Adrenal gland (tissue), 9 donors: ENCODE measurements at regions not wholly inside any gene's neighbourhood (a gene's known extent, or its start where the extent isn't known, plus 50 kb on each side); places are given as distances from the start of the nearest gene placed in this dataset.
"Not testable (repeated sequence)": the region's sequence is repeated elsewhere in the genome, so short reads cannot be mapped to it uniquely, and the experiment has no call there.

Experiments used
- DNase-seq, 7 donors: peaks; one replicate each; pipeline ENCODE4 v3.0.0-alpha.2; 2019 to 2020
- H3K27ac ChIP-seq, 5 donors: fragments of 200-600 bp; sonication (generic) in 4 of 5; 1 replicate in 3 of 5; 2 replicates in 2 of 5; pipeline versions ENCODE4 v1.5.1 to v1.8.0; 2016 to 2020; ENCODE audit warnings: mild to moderate bottlenecking in 1 of 5
- H3K27me3 ChIP-seq: fragments of 200-600 bp; 2 replicates; pipeline ENCODE4 v1.8.0; 2021
- H3K36me3 ChIP-seq, 2 donors: fragments of 200-600 bp; replicated peaks in 1 of 2; 1 replicate in 1 of 2; 2 replicates in 1 of 2; pipeline versions ENCODE4 v1.5.1 to v1.8.0; 2018 to 2022
- H3K4me1 ChIP-seq, 2 donors: fragments of 200-600 bp; replicated peaks in 1 of 2; 1 replicate in 1 of 2; 2 replicates in 1 of 2; pipeline versions ENCODE4 v1.5.1 to v1.8.0; 2018 to 2021
- H3K4me3 ChIP-seq, 4 donors: fragments of 200-600 bp; sonication (generic) in 3 of 4; one replicate each; pipeline ENCODE4 v1.5.1; 2016 to 2018
- H3K9me3 ChIP-seq, 3 donors: fragments of 200-600 bp; sonication (generic) in 1 of 3; replicated peaks in 1 of 3; 1 replicate in 2 of 3; 2 replicates in 1 of 3; pipeline versions ENCODE4 v1.5.1 to v1.8.0; 2016 to 2021
- CTCF ChIP-seq, 6 experiments: fragments of 450-650 bp in 4 of 6; fragments of 200-600 bp in 2 of 6; sonication (generic) in 1 of 6; IDR thresholded peaks; 1 replicate in 5 of 6; 2 replicates in 1 of 6; pipeline versions ENCODE4 v1.5.1 to v1.8.0; 2016 to 2021; ENCODE audit warnings: antibody characterized with exemption in 6 of 6, mild to moderate bottlenecking in 2 of 6, moderate library complexity in 1 of 6
- POLR2A ChIP-seq, 2 donors: fragments of 450-650 bp; IDR thresholded peaks; one replicate each; pipeline ENCODE4 v1.6.1; 2017; ENCODE audit warnings: antibody characterized with exemption in 2 of 2, mild to moderate bottlenecking in 2 of 2, moderate library complexity in 1 of 2
- WGBS, 4 donors: extraction: QIAGEN DNeasy Blood & Tissue Kit in 2 of 4; methylation state at CpG; one replicate each; pipeline versions ENCODE4 v1.1.5 to v1.1.7; 2013 to 2017; 5-methylcytosine and 5-hydroxymethylcytosine counted together
- intact Hi-C, 2 donors: fragments of 100-400 bp; cut with DNase I; formaldehyde crosslinking; loops; one replicate each; pipeline versions ENCODE4 v1.14.1 to v1.15.0; 2022 to 2023
- donor health status: healthy with polysubstance abuse.
- donor health status: Bipolar disorder and iron deficiency.
- donor health status: DM: yes; HTN: yes; CAD: no.
- donor health status: DM: no; HTN: no; CAD: no.
- donor health status: DM: no; HTN: no; CAD: no.

GRCh38 chr5:82424211-82424610, 146.1 kb upstream of the RPS23 start:
- WGBS, 4 donors = 47 to 81% (median 63%) methylated on average over 3 of the region's 3 CpGs
- no peak for DNase-seq
- Histone ChIP-seq H3K4me1 (peaks cover 0 to 15% of the 10 kb centered on the region in 2 donors), H3K27ac (no peak overlapping the region), H3K36me3 (no peaks in the 10 kb centered on the region), H3K9me3 (no peaks in the 10 kb centered on the region), H3K4me3 (no peak overlapping the region), H3K27me3 (no peaks in the 10 kb centered on the region)
- no peak for TF ChIP-seq POLR2A (IDR thresholded peaks at IDR 0.05)
- TF ChIP-seq CTCF (IDR thresholded peaks at IDR 0.05) = no peak
- intact Hi-C loops = no loop called here

GRCh38 chr5:82422751-82423181, 144.6 kb upstream of the RPS23 start:
- peak in 4 of 7 donors; percentile 25 to 44 (median 32) for DNase-seq
- Histone ChIP-seq H3K4me1 (peaks cover 8 to 29% of the 10 kb centered on the region in 2 donors), H3K27me3 (no peaks in the 10 kb centered on the region), H3K9me3 (no peaks in the 10 kb centered on the region), H3K4me3 (no peak overlapping the region), H3K36me3 (no peaks in the 10 kb centered on the region), H3K27ac (peak overlapping the region in 2 of 5 donors; percentile 22 to 72)
- TF ChIP-seq POLR2A (IDR thresholded peaks at IDR 0.05) (no peak), CTCF (IDR thresholded peaks at IDR 0.05) (no peak)
- intact Hi-C loops = no loop called here
- WGBS, 4 donors = 45 to 75% (median 66%) methylated on average over 6 of the region's 6 CpGs

GRCh38 chr5:82422001-82422740, 144.0 kb upstream of the RPS23 start:
- Histone ChIP-seq H3K27me3 (no peaks in the 10 kb centered on the region), H3K36me3 (no peaks in the 10 kb centered on the region), H3K9me3 (no peaks in the 10 kb centered on the region), H3K4me3 (no peak overlapping the region), H3K27ac (peak overlapping the region in 2 of 5 donors; percentile 22 to 72), H3K4me1 (peaks cover 8 to 32% of the 10 kb centered on the region in 2 donors)
- DNase-seq = no peak
- 31 to 85% (median 47%) methylated on average over 2 of the region's 2 CpGs for WGBS, 4 donors
- no peak for TF ChIP-seq CTCF (IDR thresholded peaks at IDR 0.05)
- intact Hi-C loops = no loop called here

GRCh38 chr5:82421119-82421518, 143.0 kb upstream of the RPS23 start:
- WGBS, 4 donors = 83 to 98% (median 91%) methylated on average over 3 of the region's 3 CpGs
- H3K4me3 ChIP-seq = no peak overlapping the region
- TF ChIP-seq CTCF (IDR thresholded peaks at IDR 0.05) (no peak), POLR2A (IDR thresholded peaks at IDR 0.05) (no peak)
- H3K36me3 ChIP-seq = no peaks in the 10 kb centered on the region
- no peaks in the 10 kb centered on the region for H3K9me3 ChIP-seq
- no peaks in the 10 kb centered on the region for H3K27me3 ChIP-seq
- intact Hi-C loops = no loop called here
- no peak overlapping the region for H3K27ac ChIP-seq
- DNase-seq = peak in 1 of 7 donors; percentile 24
- H3K4me1 ChIP-seq = peaks cover 8 to 32% of the 10 kb centered on the region in 2 donors

GRCh38 chr5:82420524-82420923, 142.4 kb upstream of the RPS23 start:
- H3K27ac ChIP-seq, DNase-seq, H3K36me3 ChIP-seq, intact Hi-C loops, H3K27me3 ChIP-seq, H3K4me3 ChIP-seq, H3K9me3 ChIP-seq: not testable (repeated sequence)
- peaks cover 8 to 32% of the 10 kb centered on the region in 2 donors for H3K4me1 ChIP-seq
- WGBS, 4 donors = 81 to 86% (median 83%) methylated on average over 4 of the region's 4 CpGs
